ENCODE measurements at regions not wholly inside any gene's neighbourhood (a gene's known extent, or its start where the extent isn't known, plus 50 kb on each side); places are given as distances from the start of the nearest gene placed in this dataset.

- no peak for TF ChIP-seq CTCF (IDR thresholded peaks at IDR 0.05)
- TF ChIP-seq POLR2A (IDR thresholded peaks at IDR 0.05) = no peak
Observed at GRCh38 chr2:228747483-228747882, 523.6 kb downstream of the PID1 start.

All from right lobe of liver (tissue), 4 donors.